ENCODE measurements at regions not wholly inside any gene's neighbourhood (a gene's known extent, or its start where the extent isn't known, plus 50 kb on each side); places are given as distances from the start of the nearest gene placed in this dataset.

GRCh38 chr9:134554373-134555093, 87.1 kb upstream of the COL5A1 start:
- TF ChIP-seq TAF1 (IDR thresholded peaks at IDR 0.05; ENCODE audit: control insufficient read depth, extremely low read depth, insufficient read depth, low read length, severe bottlenecking) (no peak), CTCF (IDR thresholded peaks at IDR 0.05 in 2 of 3, conservative IDR thresholded peaks at IDR 0.05 in 1 of 3; ENCODE audit: insufficient read depth in 2 of 3, low read depth in 1 of 3, low read length in 3 of 3) (no peak), CEBPB (tag; IDR thresholded peaks at IDR 0.05) (no peak), HMGXB4 (CRISPR knock-in tag; IDR thresholded peaks at IDR 0.05) (no peak), SREBF2 (CRISPR knock-in tag; IDR thresholded peaks at IDR 0.05) (no peak), HDAC3 (IDR thresholded peaks at IDR 0.05; ENCODE audit: borderline replicate concordance, partially characterized antibody) (no peak), YY1 (IDR thresholded peaks at IDR 0.05; ENCODE audit: borderline replicate concordance in 1 of 3, control insufficient read depth in 1 of 3, extremely low read depth in 1 of 3, insufficient read depth in 3 of 3, insufficient read length in 1 of 3, insufficient replicate concordance in 2 of 3, low read depth in 1 of 3, low read length in 2 of 3) (no peak), ZNF830 (CRISPR knock-in tag; IDR thresholded peaks at IDR 0.05) (no peak), MAZ (CRISPR knock-in tag; conservative IDR thresholded peaks at IDR 0.05 in 1 of 2, IDR thresholded peaks at IDR 0.05 in 1 of 2) (no peak)
